Spleen (tissue), 11 donors: ENCODE measurements at regions not wholly inside any gene's neighbourhood (a gene's known extent, or its start where the extent isn't known, plus 50 kb on each side); places are given as distances from the start of the nearest gene placed in this dataset.

Experiments
- DNase-seq: peaks from one replicate; pipeline ENCODE4 v3.0.0-alpha.2; 2020
- H3K27ac ChIP-seq, 8 donors: fragments of 200-600 bp; sonication (generic) in 7 of 8; 1 replicate in 4 of 8; 2 replicates in 4 of 8; pipeline versions ENCODE4 v1.5.0 to v1.8.0; 2016 to 2021; ENCODE audit warnings: inconsistent platforms in 4 of 8, mild to moderate bottlenecking in 4 of 8, moderate library complexity in 1 of 8
- H3K27me3 ChIP-seq, 7 donors: fragments of 200-600 bp; sonication (generic) in 6 of 7; replicated peaks in 1 of 7; 1 replicate in 4 of 7; 2 replicates in 3 of 7; pipeline versions ENCODE4 v1.5.0 to v1.8.0; 2016 to 2021; ENCODE audit warnings: inconsistent platforms in 3 of 7, mild to moderate bottlenecking in 1 of 7
- H3K36me3 ChIP-seq, 6 donors: fragments of 200-600 bp; sonication (generic) in 5 of 6; 1 replicate in 4 of 6; 2 replicates in 2 of 6; pipeline versions ENCODE4 v1.5.0 to v1.8.0; 2016 to 2021; ENCODE audit warnings: inconsistent platforms in 2 of 6
- H3K4me1 ChIP-seq, 6 donors: fragments of 200-600 bp; sonication (generic) in 5 of 6; 1 replicate in 3 of 6; 2 replicates in 3 of 6; pipeline versions ENCODE4 v1.5.0 to v1.8.0; 2016 to 2021; ENCODE audit warnings: inconsistent platforms in 3 of 6
- H3K4me3 ChIP-seq, 8 donors: fragments of 200-600 bp; sonication (generic) in 7 of 8; 1 replicate in 4 of 8; 2 replicates in 4 of 8; pipeline versions ENCODE4 v1.5.0 to v1.8.0; 2016 to 2021; ENCODE audit warnings: inconsistent platforms in 4 of 8, mild to moderate bottlenecking in 4 of 8, moderate library complexity in 2 of 8
- H3K9me3 ChIP-seq, 8 donors: fragments of 200-600 bp; sonication (generic) in 7 of 8; 1 replicate in 4 of 8; 2 replicates in 4 of 8; pipeline versions ENCODE4 v1.5.0 to v1.8.0; 2016 to 2021; ENCODE audit warnings: inconsistent platforms in 4 of 8
- CTCF ChIP-seq, 11 experiments: fragments of 200-600 bp in 7 of 11; fragments of 450-650 bp in 4 of 11; sonication (generic) in 4 of 11; IDR thresholded peaks in 8 of 11; conservative IDR thresholded peaks in 3 of 11; 1 replicate in 7 of 11; 2 replicates in 4 of 11; pipeline versions ENCODE4 v1.4.0 to v1.8.0; 2016 to 2021; ENCODE audit warnings: antibody characterized with exemption in 11 of 11, inconsistent platforms in 4 of 11, mild to moderate bottlenecking in 1 of 11
- POLR2A ChIP-seq, 3 donors: fragments of 450-650 bp; IDR thresholded peaks; one replicate each; pipeline ENCODE4 v1.5.1; 2017; ENCODE audit warnings: antibody characterized with exemption in 3 of 3, mild to moderate bottlenecking in 1 of 3
- POLR2AphosphoS5 ChIP-seq, 3 donors: sonication (generic); formaldehyde crosslinking; IDR thresholded peaks; one replicate each; pipeline ENCODE4 v1.5.1; 2017; ENCODE audit warnings: antibody characterized with exemption in 3 of 3
- WGBS, 5 donors: extraction: QIAGEN DNeasy Blood & Tissue Kit in 3 of 5; methylation state at CpG; one replicate each; pipeline versions ENCODE4 v1.1.5 to v1.1.7; 2013 to 2018; 5-methylcytosine and 5-hydroxymethylcytosine counted together
- intact Hi-C: fragments of 100-400 bp; cut with DNase I; formaldehyde crosslinking; loops from one replicate; pipeline ENCODE4 v1.15.0; 2023; ENCODE audit warnings: low total_unique reads
- donor health status: healthy with polysubstance abuse.
- donor health status: DM: no; HTN: no; CAD: no; lungs with moderate emphysema.
- donor health status: DM: no; HTN: no; CAD: no.
- donor health status: Bipolar disorder and iron deficiency.
- donor health status: healthy.
- donor health status: DM: no; HTN: no; CAD: no.
- donor health status: DM: yes; HTN: yes; CAD: no.

GRCh38 chr2:152254486-152254885 is 78.9 kb upstream of the STAM2 start:
- 85 to 96% (median 86%) methylated on average over 3 of the region's 3 CpGs for WGBS, 5 donors
- no peak for TF ChIP-seq CTCF (IDR thresholded peaks at IDR 0.05 in 8 of 11, conservative IDR thresholded peaks at IDR 0.05 in 3 of 11)
- Histone ChIP-seq H3K36me3 (no peaks in the 10 kb centered on the region), H3K27me3 (no peaks in the 10 kb centered on the region), H3K4me1 (no peaks in the 10 kb centered on the region), H3K9me3 (no peaks in the 10 kb centered on the region), H3K27ac (no peak overlapping the region), H3K4me3 (no peak overlapping the region)
- intact Hi-C loops = no loop called here
- no peak for DNase-seq

- Histone ChIP-seq H3K9me3 (no peaks in the 10 kb centered on the region), H3K4me1 (no peaks in the 10 kb centered on the region), H3K27ac (no peak overlapping the region), H3K27me3 (no peaks in the 10 kb centered on the region), H3K36me3 (no peaks in the 10 kb centered on the region), H3K4me3 (no peak overlapping the region)
- WGBS, 5 donors = 79 to 92% (median 83%) methylated on average over 1 of the region's 1 CpG
- TF ChIP-seq POLR2AphosphoS5 (IDR thresholded peaks at IDR 0.05) = no peak
- no peak for TF ChIP-seq CTCF (IDR thresholded peaks at IDR 0.05 in 8 of 11, conservative IDR thresholded peaks at IDR 0.05 in 3 of 11)
- TF ChIP-seq POLR2A (IDR thresholded peaks at IDR 0.05) = no peak
- no peak for DNase-seq
- intact Hi-C loops = no loop called here
These were observed 79.4 kb upstream of the STAM2 start for GRCh38 chr2:152254976-152255375.

- H3K36me3 ChIP-seq = no peaks in the 10 kb centered on the region
- DNase-seq = no peak
- TF ChIP-seq CTCF (IDR thresholded peaks at IDR 0.05 in 8 of 11, conservative IDR thresholded peaks at IDR 0.05 in 3 of 11) (no peak), POLR2AphosphoS5 (IDR thresholded peaks at IDR 0.05) (no peak), POLR2A (IDR thresholded peaks at IDR 0.05) (no peak)
- no peak overlapping the region for H3K27ac ChIP-seq
- intact Hi-C loops = no loop called here
- H3K4me3 ChIP-seq = no peak overlapping the region
- peaks cover 0 to 4% (median under 1%) of the 10 kb centered on the region in 8 donors for H3K9me3 ChIP-seq
- H3K4me1 ChIP-seq = no peaks in the 10 kb centered on the region
- no peaks in the 10 kb centered on the region for H3K27me3 ChIP-seq
These were observed 79.1 kb upstream of the FMNL2 start for GRCh38 chr2:152255918-152256317.

- DNase-seq = no peak
- intact Hi-C loops = no loop called here
- H3K36me3 ChIP-seq = no peaks in the 10 kb centered on the region
These were observed 74.0 kb upstream of the FMNL2 start for GRCh38 chr2:152260939-152261338.

More at GRCh38 chr2:152260939-152261338, 74.0 kb upstream of the FMNL2 start:
- Histone ChIP-seq H3K4me3 (no peak overlapping the region), H3K27ac (no peak overlapping the region), H3K9me3 (peaks cover 0 to 7% (median 2%) of the 10 kb centered on the region in 8 donors), H3K4me1 (no peaks in the 10 kb centered on the region), H3K27me3 (no peaks in the 10 kb centered on the region)
- TF ChIP-seq CTCF (IDR thresholded peaks at IDR 0.05 in 8 of 11, conservative IDR thresholded peaks at IDR 0.05 in 3 of 11) (no peak), POLR2A (IDR thresholded peaks at IDR 0.05) (no peak), POLR2AphosphoS5 (IDR thresholded peaks at IDR 0.05) (no peak)
- WGBS, 5 donors = 79 to 89% (median 82%) methylated on average over 4 of the region's 4 CpGs
